ENCODE measurements at regions not wholly inside any gene's neighbourhood (a gene's known extent, or its start where the extent isn't known, plus 50 kb on each side); places are given as distances from the start of the nearest gene placed in this dataset.

GRCh38 chr22:22825213-22825593 lies 62.4 kb upstream of the IGLL5 start:
- no peak for DNase-seq

- no peak for DNase-seq
Measured at GRCh38 chr22:22827187-22827939, 60.3 kb upstream of the IGLL5 start.

GRCh38 chr22:22830193-22830592 lies 57.4 kb upstream of the IGLL5 start:
- DNase-seq, result no peak

GRCh38 chr22:22830957-22831688 lies 56.5 kb upstream of the IGLL5 start:
- no peak for DNase-seq

DNA sequence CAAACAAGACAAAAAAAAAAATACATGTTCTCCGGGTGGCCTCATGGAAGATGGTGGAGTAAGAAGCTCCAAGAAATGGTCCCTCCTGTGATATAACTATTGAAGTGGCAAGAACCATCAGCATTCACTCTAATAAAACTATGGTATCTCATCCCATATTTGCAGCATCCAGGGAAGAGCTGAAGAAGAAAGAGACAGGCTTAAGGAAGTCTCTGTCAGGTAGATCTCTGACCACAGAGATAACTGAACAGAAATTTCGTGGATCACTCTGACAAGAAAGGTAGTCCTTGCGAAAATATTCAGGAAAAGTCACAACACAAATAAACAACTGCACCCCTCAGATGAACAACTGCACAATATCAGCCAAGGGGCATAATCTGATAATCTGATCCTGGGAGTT lies 54.6 kb upstream of the IGLL5 start:
- DNase-seq, result no peak

- no peak for DNase-seq
Measured at GRCh38 chr22:22833488-22833887, 54.1 kb upstream of the IGLL5 start.

DNA sequence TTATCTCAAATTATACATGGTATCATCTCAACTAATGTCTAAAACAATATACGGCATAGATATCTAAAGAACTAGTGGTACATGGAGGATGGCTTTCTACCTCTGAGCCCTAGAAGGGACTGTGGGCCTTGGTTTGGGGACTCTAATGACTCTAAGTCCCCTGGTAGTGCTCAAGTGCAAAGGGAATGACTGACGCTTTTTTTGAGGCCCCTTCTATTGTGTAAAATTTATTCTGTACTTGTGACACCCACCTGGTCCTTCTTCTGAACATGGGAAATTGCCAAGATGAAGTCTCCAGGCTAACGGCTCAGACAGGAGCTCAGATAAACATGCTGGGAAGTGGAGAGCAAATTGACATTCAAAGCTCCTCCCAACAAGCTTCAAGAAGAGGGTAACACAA lies 53.4 kb upstream of the IGLL5 start:
- no peak for DNase-seq

DNA sequence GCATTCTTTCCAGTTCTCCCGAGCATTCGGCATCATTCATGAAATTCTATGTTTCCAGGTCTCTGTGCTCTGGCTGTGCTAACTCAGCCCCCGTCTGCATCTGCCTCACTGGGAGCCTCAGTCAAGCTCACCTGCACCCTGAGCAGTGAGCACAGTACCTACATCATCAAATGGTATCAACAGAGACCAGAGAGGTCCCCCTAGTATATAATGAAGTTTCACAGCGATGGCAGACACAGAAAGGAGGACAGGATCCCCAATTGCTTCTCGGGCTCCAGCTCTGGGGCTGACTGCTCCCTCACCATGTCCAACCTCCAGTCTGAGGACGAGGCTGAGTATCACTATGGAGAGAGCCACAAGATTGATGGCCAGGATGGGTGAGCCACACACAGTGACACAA lies 52.8 kb upstream of the IGLL5 start:
- DNase-seq, result no peak

GRCh38 chr22:22835242-22835641 lies 52.4 kb upstream of the IGLL5 start:
- no peak for DNase-seq

GRCh38 chr22:22835771-22836291 lies 51.8 kb upstream of the IGLL5 start:
- DNase-seq, result no peak

GRCh38 chr22:22836635-22837034 lies 51.0 kb upstream of the IGLL5 start:
- DNase-seq, result no peak

Data from activated effector memory CD4-positive, alpha-beta T cell treated with Interleukin-2 at 50 U/mL for 16 hours (primary cell).